Epithelial cell of prostate (primary cell): ENCODE measurements at regions not wholly inside any gene's neighbourhood (a gene's known extent, or its start where the extent isn't known, plus 50 kb on each side); places are given as distances from the start of the nearest gene placed in this dataset.
A peak's percentile ranks its signal among the peaks of the same experiment; 100 is the strongest.

Experiments
- DNase-seq: peaks from one replicate; pipeline ENCODE4 v3.0.0-alpha.2; 2011; ENCODE audit warnings: low read depth, low spot score
- H3K27ac ChIP-seq: fragments of 450-650 bp; 2 replicates; pipeline ENCODE4 v1.5.1; 2017; ENCODE audit warnings: mild to moderate bottlenecking

- H3K27ac ChIP-seq, result no peak overlapping the region
- DNase-seq, result no peak
These were observed 196.3 kb upstream of the PLSCR5 start for GRCh38 chr3:146801492-146801891.

- no peak for DNase-seq
- H3K27ac ChIP-seq, result no peak overlapping the region
These were observed 195.3 kb upstream of the PLSCR5 start for GRCh38 chr3:146800484-146800883.

DNA sequence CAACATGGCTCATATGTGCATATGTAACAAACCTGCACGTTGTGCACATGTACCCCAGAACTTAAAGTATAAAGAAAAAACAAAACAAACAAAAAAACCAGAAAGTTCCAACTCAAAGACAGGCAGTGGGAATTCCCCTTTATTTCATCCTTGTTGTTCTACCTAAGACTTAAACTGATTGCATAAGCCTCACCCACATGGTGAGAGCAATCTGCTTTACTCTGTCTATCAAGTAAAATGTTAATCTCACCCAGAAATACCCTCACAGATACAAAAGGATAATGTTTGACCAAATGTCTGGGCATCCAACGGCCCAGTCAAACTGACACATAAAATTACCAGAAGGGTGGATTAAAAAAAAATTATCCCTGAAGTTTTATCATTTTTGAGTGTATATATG, 190.9 kb upstream of the PLSCR5 start:
- no peak for DNase-seq
- H3K27ac ChIP-seq, result no peak overlapping the region

GRCh38 chr3:146783446-146783845, 178.3 kb upstream of the PLSCR5 start:
- DNase-seq, result no peak
- H3K27ac ChIP-seq, result no peak overlapping the region

DNA sequence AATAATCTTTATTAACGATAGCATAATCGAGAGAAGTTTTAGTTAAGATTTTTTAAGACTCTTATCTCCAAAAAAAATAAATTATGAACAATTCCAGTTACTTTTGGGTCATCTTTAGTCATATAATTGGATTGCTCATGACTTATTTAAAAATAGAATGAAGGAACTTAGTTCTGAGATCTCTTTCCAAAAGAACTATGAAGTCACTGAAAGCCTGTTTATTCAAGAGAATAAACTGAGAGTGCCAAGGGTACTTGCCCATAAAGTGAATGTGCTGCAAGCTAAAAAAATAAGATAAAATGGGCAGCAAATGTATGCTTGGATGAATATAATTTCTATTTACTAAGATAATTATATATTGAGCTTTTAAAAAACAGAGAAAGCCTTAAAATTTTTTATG, 176.5 kb upstream of the PLSCR5 start:
- H3K27ac ChIP-seq, result no peak overlapping the region
- DNase-seq, result no peak

- no peak overlapping the region for H3K27ac ChIP-seq
- DNase-seq, result no peak
These were observed 175.9 kb upstream of the PLSCR5 start for GRCh38 chr3:146781059-146781458.

- H3K27ac ChIP-seq, result no peak overlapping the region
- no peak for DNase-seq
These were observed 175.1 kb upstream of the PLSCR5 start for GRCh38 chr3:146780251-146780650.

- H3K27ac ChIP-seq, result no peak overlapping the region
- DNase-seq, result no peak
These were observed 172.8 kb upstream of the PLSCR5 start for GRCh38 chr3:146777941-146778340.

GRCh38 chr3:146772211-146772743, 167.1 kb upstream of the PLSCR5 start:
- H3K27ac ChIP-seq, result no peak overlapping the region
- DNase-seq, result no peak

- no peak for DNase-seq
- no peak overlapping the region for H3K27ac ChIP-seq
These were observed 165.7 kb upstream of the PLSCR5 start for GRCh38 chr3:146770881-146771280.

GRCh38 chr3:146770301-146770700, 165.2 kb upstream of the PLSCR5 start:
- no peak for DNase-seq
- no peak overlapping the region for H3K27ac ChIP-seq

DNA sequence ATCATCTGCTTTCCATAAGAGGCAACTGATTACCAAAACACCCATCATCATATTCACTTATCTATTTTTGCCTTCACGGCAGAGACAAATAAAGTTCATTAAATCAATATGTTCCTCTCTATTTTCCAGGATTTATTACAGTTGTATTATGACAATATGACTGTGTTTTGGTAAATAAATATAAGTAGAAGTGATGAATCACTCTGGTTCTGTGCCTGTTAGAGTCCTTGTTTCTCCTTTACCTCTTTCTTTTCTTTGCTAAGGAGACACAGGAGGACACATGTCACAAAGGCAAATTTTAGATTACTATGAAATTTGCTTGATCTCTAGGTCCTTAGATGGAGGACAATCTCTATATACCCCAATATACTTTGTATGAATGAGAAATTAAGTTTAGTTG, 152.6 kb upstream of the PLSCR5 start:
- no peak overlapping the region for H3K27ac ChIP-seq

DNA sequence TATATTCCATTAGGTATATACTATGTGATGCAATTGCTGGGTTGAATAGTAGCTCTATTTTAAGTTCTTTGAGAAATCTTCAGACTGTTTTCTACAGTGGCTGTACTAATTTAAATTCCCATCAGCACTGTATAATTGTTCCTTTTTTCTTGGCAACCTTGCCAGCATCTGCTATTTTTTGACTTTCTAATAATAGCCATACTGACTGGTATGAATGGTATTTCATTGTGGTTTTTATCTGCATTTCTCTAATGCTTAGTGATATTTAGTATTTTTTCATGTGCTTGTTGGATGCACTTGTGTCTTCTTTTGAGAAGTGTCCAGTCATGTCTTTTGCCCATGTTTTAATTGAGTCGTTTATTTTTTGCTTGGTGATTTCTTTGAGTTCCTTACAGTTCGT, 145.1 kb upstream of the PLSCR5 start:
- DNase-seq, result no peak
- H3K27ac ChIP-seq, result no peak overlapping the region

More for the DNA sequence above, 152.6 kb upstream of the PLSCR5 start:
- DNase-seq, result no peak

- H3K27ac ChIP-seq, result no peak overlapping the region
- no peak for DNase-seq
These were observed 142.8 kb upstream of the PLSCR5 start for GRCh38 chr3:146747928-146748327.

DNA sequence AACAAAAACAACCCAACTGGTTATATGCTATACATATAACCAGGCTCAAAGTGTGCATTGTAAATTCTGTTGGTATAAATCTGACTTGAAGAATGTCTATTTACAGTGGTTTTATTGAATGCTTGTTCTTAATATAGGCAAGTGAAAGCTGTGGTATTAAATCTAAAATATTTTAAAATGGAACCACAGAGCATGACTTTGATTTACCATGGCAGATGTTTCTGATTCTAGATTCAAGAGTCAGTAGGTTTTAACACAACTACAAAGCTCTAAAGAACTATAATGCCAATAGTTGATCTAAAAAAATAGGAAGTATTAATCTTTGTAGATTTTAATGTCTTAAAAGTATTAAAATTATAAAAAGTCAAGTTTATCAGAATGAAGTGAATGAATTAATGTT, 141.9 kb upstream of the PLSCR5 start:
- H3K27ac ChIP-seq, result no peak overlapping the region
- DNase-seq, result no peak

DNA sequence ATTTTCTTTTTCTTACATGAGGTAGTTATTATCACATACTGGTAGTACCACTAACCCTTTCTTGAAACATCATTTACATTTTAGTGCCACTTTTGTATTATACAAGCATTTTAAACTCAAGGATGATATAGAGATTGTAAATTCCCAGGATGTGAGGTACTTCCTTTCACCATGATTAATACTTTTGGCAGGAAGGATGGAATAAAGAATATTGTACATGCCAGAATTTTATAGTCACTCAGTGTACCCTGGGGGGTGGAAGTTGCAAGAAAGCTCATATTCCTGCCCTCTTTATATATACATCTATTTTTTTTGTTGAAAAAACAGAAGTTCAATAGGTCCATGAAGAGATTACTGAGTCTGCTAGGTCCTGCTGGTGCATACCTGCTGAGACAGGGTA, 141.0 kb upstream of the PLSCR5 start:
- no peak for DNase-seq
- peak overlapping the region; percentile 4 for H3K27ac ChIP-seq

DNA sequence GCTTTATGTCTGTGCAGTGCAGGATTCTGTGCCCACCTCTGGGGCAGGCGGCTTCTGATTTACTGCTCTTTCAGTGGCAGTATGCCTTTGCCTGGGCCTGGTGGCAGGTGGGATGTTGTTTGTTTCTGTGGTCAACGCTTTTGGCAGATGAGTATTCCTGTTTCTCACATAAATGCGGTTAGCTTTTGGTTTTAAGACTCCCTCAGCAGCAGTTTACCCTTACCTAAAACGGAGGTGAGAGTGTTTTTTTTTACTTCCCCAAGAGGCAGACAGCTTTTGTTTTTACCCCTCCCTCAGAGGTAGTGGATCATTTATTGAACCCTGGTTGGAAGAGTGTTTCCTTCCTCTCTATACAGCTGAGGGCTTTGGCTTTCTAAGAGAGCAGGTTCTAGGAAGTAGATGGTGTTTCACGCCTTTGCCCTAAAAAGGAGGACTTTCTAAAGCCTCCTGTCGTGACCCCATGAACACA, 134.1 kb upstream of the PLSCR5 start:
- H3K27ac ChIP-seq, result no peak overlapping the region
- no peak for DNase-seq

DNA sequence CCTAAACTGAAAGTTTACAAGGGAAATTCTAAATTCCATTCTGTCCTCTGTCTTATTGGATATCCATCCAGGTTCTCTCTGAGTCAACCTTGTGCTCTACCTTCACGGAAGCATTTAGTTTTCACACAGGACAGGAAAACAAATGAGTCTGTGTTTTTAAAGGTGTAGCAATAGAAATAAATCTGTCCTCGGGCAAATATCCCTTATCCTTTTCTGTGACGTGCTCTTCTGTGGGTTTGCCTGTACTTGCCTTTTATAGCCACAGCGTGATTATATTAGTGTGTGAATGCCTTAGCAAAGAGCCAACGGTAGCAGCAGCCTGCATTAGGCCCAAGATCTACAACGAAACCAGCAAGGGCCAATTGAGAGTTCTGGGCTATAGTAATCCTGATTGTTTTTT, 127.2 kb upstream of the PLSCR5 start:
- H3K27ac ChIP-seq, result peak overlapping the region; percentile 11

GRCh38 chr3:146715170-146715569, 110.0 kb upstream of the PLSCR5 start:
- no peak for DNase-seq

More for the DNA sequence above, 127.2 kb upstream of the PLSCR5 start:
- peak; percentile 74 for DNase-seq

DNA sequence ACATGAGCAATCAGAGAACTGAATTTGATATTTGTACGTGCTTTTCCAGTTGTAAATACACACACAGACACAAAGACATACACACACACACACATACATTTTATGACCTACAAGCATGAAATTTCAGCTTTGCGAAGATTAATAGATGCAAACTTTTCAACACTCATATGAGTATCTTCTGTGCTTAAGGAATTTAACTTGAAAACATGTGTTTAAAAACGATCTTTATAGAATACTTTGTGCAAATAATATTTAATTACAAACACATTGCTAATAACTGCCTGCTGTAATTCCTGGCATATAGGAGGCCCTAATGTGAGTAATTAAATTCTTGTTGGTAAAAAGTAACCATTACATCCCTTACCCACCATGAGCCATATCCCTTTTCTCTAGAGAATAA, 107.7 kb upstream of the PLSCR5 start:
- DNase-seq, result no peak

More at GRCh38 chr3:146715170-146715569, 110.0 kb upstream of the PLSCR5 start:
- no peak overlapping the region for H3K27ac ChIP-seq

DNA sequence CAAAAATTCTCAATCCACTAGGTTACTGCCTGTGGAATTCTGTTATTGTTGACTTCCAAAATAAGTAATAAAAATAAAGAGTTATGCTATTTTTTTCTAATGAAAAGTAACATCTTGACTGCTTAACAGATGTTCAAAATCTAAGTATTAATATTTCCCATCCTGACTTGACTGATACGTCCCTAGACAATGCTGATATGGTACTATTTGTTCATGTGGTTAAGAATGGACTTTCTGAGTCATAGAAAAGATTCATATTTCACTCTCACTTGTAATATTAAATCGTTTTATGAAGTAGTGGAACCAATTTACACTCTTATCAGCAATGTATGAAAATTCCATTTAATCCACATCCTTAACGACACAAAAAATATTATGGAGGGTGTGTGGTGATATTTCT, 104.8 kb upstream of the PLSCR5 start:
- no peak for DNase-seq
- no peak overlapping the region for H3K27ac ChIP-seq

More for the DNA sequence above, 107.7 kb upstream of the PLSCR5 start:
- no peak overlapping the region for H3K27ac ChIP-seq

DNA sequence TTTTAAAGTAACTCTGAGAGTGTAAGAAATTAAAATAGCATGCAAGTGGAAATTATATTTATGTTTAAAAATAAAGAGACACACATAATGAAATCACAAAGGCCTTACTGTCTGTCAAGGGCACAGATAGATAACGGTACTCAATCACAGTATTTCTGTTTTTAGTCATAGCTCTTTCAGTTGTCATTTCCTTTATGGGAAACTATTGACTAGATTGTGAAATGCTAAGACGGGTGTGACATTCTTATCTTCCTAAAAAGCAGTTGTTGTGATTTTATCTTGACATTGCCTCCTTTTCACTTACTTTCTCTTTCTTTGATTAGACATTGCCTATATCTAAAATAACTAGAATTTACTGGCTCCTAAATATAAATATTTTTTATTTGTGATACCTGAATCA, 100.1 kb upstream of the PLSCR5 start:
- H3K27ac ChIP-seq, result no peak overlapping the region
- DNase-seq, result no peak

DNA sequence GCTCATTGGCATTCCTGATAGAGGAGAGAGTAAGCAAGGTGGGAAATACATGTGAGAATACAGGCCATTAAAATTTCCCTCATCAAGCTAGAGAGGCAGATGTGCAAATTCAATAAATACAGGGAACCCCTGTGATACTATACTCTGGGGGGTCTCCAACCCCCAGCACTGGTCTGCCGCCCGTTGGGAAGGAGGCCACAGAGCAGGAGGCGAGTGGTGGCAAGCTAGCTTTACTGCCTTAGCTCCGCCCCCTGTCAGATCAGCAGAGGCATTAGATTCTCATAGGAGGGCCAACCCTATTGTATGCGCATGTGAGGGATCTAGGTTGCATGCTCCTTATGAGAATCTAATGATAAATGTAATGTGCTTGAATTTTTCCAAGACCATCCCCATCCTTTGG, 97.1 kb upstream of the PLSCR5 start:
- no peak for DNase-seq
- H3K27ac ChIP-seq, result no peak overlapping the region
